Activated CD4-positive, CD25-positive, alpha-beta regulatory T cell treated with anti-CD3 and anti-CD28 coated beads, Interleukin-2, amount 50 U/mL, for 72 hours (primary cell): ENCODE measurements at regions not wholly inside any gene's neighbourhood (a gene's known extent, or its start where the extent isn't known, plus 50 kb on each side); places are given as distances from the start of the nearest gene placed in this dataset.

ENCODE experiments used
- DNase-seq: peaks from one replicate; pipeline ENCODE4 v3.0.0; 2021

DNA sequence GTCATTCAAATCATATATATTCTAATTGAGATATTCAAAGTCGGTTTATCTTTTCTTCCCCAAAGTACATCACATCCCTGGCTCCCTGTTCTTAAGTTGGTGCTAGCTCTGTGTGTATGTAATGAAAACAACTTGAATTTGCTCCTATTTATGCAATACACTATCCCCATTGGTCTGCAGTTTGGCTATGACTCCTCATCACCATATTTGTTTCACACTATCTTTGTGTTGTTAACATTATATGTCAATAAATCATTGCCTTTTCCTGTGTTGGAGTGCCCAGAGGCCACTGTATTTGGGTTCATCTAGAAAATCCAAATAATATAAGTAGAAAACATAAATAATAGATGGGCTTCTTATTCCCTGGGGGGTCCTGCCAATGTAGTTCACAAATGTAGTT lies 306.6 kb upstream of the TENM4 start:
- DNase-seq: no peak

DNA sequence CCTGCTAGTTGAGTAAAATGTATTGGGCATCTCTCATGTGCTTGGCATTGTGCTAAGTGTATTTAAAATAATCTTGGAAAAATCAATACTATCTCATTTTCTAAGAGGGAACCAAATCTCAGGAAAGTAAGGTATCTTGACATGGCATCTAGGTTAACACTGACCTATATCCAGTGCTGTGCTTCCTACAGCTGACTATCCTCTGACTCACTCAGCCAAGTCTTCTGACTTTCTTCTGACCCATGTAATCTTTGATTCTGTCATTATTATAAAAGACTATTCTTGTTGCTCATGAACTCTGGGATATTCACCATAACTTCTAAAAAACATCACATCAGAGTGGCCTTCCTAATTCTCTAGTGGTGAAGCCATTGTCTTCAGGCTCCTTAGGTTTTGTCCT lies 304.1 kb upstream of the TENM4 start:
- no peak for DNase-seq

DNA sequence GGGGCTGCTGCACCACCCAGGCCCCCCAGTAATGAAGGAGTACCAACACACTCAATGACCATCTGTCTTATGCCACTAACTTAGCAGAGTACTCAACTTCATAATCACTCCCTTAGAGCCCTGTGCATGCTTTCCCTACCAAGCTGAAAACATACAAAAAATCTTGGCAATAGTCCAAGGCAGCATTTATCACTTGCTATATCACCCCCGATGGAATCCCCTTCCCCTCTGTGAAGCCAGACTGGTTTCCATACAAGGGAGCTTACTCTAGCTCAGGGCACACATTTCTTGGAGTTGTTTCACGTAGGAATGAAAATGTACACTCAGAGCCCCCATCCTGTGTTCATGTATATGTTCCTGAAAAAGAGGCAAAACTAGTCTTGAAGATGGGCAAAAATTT lies 301.3 kb upstream of the TENM4 start:
- no peak for DNase-seq

DNA sequence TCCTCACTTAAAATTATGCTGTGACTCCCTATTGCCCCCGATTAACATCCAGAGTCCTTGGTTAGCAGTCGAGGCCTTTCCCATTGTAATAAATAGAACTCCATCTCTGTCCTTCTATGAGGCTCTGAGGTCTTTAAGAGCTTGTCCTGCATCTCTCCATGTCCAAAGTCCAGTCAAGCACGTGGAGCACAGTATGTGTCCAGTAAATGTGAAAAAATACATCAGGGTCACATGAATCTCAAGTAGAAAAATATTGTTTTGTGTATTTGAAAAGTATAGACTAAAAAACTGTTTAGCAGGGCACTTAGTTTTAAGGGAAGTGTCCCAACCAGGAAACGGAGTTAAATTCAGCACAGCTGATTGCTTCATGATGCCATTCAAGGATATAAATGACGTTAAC lies 298.8 kb upstream of the TENM4 start:
- DNase-seq: no peak

DNA sequence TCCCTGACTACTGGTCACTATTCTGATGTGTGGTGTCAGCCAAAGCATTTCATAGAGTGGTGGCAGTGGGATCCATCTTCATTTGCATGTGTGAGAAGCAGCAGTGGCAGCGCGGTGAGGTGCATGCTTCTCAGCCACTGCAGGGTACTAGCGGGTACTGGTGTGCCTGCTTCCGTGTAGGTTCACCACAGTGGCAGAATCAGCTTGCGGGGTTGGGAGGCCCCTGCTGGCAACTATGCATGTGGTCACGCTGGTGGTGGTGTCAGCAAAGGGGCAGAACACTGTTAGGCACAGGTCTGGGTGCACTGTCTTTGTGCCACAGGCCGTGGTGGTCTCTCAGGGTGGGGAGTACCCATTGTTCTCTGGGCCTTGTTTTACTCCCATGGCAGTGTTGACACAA lies 286.4 kb upstream of the TENM4 start:
- no peak for DNase-seq

DNA sequence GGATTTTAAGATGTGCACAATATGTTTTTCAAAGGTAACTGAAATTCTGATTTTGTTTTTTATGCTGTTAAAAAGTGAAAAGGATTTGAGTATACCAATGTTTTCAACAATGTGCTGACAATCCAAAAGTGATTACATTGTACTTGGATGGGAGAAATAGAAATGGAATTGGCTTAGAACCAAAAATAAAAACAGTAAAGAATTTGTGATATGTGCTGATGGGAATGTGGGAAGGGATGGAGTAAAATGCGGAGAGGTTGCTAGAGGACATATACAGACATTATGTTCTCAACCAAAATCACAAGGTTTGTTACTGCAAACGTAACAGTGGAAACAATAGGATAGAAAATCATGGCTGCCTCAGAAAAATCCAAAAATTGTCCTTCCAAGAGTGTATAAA lies 279.3 kb upstream of the TENM4 start:
- no peak for DNase-seq

DNA sequence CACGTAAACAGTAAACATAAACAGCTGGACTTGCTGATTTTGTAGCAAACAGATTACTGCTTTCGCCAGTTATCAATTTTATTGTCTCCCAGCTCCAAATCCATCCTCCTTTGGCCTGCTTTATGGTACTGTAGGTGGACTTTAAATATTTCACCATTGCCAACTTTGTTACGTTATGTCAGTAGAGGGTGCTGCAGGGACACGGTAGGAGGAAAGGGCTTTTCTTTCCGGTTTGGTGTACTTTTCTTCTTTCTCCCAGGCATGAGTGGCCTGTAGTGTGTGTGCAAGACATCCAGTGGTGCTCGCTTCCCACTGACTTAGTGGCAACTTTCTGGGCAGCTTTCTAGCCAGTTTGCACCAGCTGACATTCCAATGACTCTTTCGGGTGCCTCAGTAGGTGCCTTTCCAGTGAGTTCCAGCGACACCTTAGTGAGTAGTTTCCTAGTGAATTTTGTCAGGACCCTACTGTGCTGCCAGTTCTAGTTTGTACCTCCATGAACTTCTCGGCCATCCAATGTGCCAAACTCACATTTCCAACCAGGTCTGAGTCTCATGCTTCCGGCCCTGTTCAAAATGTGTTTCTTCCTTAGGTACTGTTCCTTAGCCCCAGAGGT lies 267.6 kb upstream of the TENM4 start:
- DNase-seq: no peak

DNA sequence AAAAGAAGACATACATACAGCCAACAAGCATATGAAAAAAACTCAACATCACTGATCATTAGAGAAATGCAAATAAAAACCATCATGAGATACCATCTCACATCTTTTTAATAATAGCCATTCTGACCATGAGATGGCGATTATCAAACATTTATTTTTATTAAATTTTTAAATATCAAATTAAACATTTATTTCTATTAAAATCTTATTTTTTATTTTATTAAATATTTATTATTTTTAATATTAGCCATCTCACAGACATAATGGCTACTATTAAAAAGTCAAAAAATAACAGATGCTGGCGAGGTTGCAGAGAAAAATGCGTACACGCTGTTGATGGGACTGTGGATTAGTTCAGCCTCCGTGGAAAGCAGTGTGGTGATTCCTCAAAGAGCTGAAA lies 264.8 kb upstream of the TENM4 start:
- DNase-seq: no peak

DNA sequence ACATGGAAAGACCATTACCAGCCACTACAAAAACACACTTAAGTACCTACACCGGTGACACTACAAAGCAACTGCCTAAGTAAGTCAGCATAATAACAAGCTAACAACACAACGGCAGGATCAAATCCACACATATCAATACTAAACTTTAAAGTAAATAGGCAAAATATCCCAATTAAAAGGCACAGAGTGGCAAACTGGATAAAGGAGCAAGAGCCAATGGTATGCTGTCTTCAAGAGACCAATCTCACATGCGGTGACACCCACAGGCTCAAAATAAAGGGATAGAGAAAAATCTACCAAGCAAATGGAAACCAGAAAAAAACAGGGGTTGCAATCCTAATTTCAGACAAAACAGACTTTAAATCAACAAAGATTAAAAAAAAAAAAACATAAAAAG lies 261.5 kb upstream of the TENM4 start:
- no peak for DNase-seq

DNA sequence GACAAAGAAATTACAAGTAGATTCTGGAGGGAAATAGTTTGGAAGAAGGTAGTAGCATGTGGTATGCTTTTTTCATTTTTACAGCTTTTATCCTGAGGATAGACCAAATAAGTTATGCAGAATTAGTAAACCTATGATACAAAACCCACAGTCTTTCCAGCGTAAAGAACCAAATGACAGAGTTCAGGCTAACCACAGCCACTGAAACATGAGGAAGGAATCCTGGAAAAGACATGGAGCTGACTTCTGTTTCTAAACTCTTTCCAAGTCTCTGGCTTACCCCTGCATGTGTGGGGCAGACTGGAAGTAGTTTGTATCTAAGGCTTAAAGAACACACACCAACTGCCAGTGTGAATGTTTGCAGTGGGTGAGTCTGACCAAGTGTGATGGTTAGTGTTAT lies 258.4 kb upstream of the TENM4 start:
- no peak for DNase-seq

DNA sequence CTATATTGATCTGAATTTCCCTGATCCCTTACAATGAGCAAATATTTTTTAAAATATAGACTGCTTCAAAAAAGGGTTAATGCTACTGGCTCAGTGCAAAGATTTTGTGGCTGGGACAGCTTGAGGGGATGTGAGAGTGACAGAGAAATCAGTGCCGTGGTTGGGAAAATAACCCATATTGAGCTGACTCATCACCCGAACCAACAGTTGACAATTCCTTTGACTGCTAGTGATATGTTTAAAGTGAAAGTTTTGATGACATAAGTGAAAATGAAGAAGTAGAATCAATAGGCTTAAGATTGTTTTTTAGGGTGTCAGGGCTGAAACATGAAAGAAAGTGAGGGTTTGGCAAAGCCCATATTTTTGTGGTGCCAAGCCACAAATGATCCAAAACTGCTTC lies 257.1 kb upstream of the TENM4 start:
- DNase-seq: no peak

DNA sequence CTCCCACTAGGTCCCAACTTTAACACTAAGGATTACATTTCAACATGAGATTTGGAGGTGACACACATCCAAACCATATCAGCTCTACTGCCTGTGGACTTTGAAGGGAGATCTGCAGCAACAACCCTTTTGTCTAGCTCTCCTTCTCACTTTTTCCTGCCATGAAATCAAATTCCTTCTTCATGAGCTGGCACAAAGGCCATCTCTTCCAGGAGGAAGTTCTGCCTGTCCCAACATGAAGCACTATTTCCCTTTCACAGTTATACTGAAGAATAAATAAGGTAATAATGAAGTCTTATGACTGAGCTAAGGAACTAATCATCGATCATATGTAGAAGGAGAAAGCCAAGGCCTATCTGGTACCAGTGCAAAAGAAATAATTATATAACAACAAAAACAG lies 253.5 kb upstream of the TENM4 start:
- no peak for DNase-seq

DNA sequence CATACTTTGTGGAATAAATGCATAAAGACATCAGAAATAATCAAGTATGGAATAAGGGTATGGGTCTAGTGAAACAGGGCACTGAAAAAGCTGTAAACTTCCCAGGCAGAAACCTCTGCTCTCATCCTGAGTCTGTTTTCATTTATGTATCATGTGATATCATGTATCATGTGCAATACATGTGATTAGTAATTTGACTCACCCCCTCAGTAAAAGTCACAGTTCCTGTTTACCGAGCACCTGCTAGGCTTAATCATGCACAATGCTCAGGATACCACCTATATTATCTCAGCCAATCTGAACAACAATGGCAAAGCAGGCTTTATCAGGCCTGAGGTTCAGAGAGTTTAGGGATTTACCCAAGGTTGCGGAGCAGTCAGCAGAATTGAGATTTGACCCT lies 250.6 kb upstream of the TENM4 start:
- DNase-seq: no peak

DNA sequence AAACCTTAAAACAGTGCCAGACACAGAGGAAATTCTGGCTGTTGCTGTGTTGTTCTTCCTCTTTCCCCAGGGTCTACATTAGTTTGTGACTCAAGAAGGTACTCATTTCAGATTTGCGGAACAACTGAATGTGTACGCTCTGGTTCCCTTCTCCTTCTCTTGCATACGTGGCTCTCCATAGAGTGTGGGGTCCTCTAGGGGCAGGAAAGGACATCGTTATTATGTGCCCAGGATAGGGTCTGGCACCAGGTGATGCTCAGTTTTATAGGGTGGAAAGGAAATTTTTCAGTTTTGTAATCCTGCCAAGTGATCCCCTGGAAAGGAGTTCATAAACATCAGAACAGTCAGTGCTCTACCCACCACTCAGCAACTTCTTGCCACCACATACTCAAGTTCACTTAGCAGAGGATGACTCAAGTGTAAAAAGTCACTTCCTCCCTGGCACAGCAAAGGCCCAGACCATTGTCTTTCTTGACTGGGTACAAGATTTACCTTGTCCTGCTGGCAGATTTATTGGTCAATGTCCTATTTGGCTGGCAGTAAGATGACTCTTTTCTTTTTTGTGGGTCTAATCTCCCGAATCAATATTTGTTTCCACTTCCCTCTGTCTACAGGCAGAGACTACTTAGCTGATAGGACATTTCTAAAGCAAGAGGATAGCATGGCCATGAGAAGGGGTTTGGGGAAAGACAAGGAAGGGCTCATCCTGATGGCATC lies 246.0 kb upstream of the TENM4 start:
- no peak for DNase-seq

DNA sequence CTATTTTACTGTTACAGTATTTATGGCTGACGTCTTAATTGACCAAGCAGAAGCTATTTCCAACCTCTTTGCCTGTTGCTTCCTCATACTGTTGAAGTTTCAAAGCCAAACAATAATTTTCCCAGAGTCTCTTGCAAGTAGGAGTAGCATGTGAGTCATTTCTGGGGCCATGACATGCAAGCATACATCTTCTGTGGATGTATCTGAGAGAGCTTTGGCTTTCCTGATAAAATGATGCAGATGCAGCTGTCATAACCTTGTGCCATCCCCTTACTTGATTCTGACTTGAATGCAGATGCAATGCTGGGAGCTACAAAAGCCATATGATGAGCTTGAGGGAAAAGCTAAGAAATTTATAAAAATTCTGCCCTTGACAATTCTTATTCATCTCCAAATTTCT lies 243.1 kb upstream of the TENM4 start:
- no peak for DNase-seq

DNA sequence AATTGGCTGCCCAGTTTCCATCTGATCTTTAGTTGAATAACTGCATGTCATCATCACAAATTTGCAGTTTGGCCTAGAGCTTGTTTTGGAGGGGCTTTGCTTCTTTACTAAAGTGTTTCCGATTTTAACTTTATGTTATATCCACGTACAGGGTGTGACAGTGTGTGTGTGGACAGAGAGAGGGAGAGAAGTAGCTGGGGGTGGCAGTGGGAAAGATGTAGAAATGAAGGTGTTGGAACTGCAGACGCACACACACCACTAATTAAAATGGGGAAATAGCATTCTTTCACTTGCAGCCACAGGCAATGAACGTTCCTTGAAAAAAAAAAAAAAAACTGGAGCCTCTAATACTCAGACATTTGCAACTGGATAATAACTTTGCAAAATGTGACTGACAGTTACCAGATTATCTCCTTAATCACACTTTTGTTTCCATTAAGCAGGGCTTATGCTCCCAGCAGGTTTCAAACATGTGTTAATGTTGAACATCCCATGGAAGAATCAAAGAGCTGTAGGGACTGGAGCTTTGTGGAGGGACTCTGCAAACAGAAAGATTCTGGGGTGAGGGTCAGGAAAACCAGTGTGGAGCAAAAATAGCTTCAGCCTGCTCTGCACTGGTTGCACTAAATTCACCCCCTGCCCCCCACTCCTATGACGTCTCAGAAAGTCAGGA lies 238.1 kb upstream of the TENM4 start:
- DNase-seq: no peak

DNA sequence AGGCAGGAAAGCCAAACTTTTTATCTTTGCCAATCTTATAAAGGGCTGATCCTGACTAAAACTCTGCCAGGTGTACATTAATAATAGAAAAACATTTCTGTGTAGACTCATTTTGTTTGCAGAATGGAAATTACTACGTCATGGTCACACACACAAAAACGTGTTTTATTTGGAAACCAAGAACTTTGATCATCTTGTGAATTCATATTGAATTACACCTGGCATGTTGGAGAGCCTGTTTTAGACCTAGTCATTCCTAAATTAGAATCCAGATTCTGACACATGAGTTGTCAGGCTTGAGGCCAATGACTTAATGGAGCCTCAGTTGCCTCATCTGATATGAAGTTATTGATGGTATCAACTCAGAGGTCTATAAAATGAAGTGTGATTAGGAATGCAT lies 235.6 kb upstream of the TENM4 start:
- no peak for DNase-seq

DNA sequence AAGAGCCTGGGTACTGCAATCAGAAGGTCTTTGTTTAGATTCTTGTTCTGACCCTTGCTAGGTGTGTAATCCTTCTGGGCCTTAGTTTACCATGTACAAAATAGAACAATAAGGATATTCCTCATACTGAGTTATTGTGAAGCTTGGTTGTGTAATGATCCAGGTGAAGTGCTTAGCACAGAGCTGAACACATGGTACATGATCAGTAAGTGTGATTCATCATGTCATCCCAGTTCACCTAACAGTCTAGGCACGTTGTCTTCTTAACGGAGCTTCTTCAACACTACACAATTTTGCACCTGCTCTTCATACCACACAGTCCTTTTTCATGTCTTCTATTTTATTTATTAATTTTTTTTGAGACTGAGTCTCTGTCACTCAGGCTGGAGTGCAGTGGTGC lies 234.3 kb upstream of the TENM4 start:
- DNase-seq: no peak

DNA sequence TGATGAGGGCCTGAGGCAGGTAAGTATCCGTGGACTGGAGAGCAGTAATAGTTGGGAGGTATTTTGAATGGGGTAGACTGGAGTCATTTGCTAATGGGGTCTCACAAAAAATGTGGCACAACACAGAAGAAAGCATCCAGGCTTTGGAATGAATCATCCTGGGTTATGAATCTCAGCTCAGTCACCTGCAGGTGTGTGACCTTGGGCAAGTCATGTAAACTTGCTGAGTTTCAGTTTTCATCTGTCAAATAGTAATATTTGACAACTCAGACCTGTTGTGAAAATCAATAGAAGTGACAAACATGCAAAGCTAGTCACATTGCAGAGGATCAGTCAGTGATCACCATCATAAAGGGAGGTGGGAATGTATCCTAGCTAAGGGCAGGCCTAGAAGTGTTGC lies 232.0 kb upstream of the TENM4 start:
- DNase-seq: no peak

DNA sequence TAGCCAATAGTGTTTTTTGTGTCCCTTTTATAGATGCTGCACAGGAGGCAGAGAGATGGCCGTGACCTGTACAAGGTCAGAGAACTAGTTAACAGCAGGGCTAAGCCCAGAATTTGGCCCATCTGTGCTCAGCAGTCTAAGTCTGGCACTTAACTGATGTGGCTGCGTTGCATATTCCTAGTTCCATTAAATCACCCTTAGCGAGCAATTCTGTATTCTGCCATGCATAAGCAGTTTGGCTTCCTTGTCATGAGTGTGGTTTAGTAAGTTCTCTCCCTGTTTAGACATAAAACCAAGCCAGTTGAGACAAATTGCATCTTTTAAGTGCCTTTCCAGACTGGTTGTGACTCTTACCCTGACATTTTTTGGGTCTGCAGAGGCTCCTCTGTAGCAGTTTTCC lies 230.6 kb upstream of the TENM4 start:
- DNase-seq: no peak

DNA sequence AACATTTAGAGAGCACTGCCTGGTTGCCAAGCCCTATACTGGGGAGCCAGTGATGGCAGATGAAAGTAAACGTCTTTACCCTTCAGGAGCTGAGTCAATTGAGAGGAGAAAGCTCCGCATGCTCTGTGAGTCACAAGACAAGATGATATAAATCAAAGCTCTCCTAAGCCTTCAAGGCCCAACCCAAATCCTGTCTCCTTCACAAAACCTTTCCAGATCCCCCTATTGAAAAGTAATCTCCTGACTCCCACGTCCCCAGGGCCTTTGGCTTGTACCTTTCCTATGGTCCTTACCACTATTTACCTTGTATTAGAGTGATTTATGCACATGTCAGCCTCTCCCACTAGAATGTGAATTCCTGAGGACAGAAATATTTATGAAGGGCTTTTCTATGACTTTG lies 230.1 kb upstream of the TENM4 start:
- DNase-seq: no peak

DNA sequence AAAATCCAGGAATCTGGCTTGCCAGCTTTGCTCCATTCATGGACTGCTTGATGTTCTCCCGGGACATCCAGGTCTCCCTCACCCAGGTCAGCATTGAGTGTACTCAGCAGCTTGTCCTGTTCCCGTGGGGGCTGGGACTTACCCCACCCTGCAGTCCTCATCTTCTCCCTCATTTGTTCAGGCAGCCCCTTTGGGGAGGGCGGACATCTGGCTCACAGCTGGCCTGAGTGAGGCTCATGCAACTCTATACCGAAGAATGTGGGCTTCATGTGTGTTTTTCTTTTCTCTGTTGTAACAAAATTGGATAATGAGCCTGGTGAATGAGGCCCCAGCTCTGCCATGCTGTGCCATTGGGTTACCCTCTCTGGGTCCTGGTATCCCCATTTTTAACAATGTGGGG lies 227.7 kb upstream of the TENM4 start:
- DNase-seq: no peak

DNA sequence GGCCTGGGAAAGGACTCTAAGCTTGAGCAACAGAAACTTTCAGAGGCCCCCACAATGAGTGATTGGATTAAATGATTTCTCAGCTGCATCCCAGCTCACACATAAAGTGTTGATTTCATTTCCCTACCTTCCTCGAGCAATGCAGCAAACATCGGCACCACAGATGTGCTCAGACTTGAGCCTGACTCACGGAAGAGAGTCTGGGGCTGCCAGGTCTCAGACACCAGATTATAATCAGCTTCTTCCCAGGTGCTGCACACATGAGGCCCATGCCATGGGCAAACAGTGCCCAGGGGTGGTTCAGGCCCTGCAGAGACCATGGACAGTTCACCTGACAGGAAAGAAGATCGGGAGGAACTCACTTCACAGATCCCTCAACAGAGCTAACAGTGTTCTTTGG lies 226.6 kb upstream of the TENM4 start:
- no peak for DNase-seq

DNA sequence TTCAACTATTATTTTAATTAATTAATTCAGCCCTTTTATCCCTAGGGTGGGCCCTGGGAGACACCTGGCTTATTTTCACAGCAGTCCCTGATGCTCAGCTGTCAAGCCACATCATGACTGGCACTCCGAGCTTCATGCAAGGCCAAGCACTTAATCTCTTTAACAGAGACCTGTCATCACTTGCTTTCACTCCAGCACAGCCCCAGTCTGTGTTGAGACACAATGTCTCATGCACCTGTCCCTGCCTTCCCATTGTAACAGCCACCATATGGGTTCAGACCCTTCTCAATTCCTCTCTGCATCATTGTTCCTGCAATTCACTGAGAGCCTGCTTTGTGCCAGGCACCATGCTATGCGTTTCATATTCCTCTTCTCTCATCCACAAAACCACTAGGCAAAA lies 222.2 kb upstream of the TENM4 start:
- DNase-seq: no peak

DNA sequence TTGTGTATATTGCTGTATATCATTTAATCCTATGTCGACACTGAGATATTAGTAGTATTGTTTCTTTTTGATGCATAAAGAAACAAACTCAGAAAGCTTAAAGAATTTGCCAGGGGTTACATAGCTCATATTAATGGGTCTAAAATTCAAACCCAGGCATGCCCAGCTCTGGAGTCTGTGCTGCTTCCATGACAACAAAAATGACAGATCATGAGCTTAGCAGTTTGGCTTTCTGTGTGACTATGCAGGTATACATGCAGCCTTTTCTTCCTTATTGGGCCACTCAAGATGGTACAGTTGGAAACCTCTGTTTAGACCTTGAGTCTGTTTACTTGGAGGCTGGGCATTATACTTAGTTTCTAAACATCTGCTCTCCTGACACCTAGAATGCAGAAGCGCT lies 220.5 kb upstream of the TENM4 start:
- no peak for DNase-seq
